Fibroblast of skin of scalp (primary cell): ENCODE measurements at regions not wholly inside any gene's neighbourhood (a gene's known extent, or its start where the extent isn't known, plus 50 kb on each side); places are given as distances from the start of the nearest gene placed in this dataset.
A peak's percentile ranks its signal among the peaks of the same experiment; 100 is the strongest.
"Not testable (repeated sequence)": the region's sequence is repeated elsewhere in the genome, so short reads cannot be mapped to it uniquely, and the experiment has no call there.

ENCODE experiments used
- DNase-seq: peaks from one replicate; pipeline ENCODE4 v3.0.0-alpha.2; 2013

DNA sequence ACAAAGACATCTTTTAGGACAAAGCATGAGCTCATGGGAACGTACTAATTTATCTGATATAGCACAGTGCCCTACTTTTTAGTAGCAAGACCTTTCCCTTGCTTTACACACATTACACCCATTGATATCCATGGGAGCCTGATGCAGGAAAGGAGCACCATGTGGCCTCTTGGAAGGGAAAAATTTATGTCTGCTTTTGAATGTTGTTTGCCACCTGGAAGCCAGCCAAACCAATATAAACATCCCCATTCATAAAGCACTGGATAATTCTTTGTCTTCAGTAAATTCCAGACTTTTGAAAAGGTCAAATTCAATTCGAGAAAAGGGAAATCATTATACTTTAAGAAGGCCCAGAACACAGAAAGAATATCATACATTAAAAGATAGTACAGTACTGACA, 152.3 kb upstream of the BEND6 start:
- peak; percentile 74 for DNase-seq

DNA sequence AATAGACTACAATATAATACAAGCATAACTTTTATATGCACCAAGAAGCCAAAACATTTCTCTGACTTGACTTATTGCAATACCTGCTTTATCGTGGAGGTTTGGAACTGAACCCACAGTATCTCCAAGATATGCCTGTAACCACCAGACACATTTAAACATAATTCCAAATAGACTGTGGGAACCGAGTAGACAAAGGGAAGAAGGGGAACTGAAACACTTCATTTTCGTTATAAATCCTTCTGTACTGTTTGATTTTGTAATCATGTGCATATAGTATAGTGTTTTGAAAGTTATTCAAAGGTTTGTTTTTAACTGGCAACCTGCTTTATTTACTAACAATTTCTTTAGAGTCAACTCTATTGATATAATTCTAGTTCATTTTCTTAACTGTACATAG, 154.9 kb upstream of the BEND6 start:
- no peak for DNase-seq

DNA sequence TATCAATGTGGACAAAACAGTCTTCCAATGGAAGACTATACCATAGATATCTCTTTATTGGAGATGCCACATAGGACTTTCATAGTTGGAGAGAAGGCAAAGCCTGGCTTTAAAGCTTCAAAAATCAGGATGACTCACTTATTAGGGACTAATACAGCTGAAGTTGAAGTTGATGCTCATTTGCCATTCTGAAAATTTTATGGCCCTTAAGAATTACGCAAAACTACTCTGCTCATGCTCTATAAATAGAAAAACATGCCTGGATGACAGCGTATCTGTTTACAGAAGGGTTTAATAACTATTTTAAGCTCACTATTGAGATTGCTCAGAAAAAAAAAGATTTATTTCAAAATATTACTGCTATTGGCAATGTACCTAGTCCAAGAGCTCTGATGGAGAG, 155.5 kb upstream of the DST start:
- peak; percentile 76 for DNase-seq

DNA sequence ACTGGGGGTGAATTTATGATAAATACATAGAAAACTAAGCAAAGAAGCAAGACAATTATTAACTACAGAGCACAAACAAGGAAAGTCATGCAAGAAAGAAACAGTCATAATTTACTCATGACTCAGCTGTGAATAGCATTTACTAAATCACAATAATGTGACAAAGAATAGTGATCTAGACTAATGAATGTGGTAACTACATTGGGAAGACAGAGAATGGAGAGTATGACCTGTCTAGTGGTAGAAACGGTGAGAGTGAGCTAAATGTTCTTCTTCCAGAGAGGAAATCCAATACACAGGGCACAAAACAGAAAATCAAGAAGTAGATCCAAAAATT, 153.5 kb upstream of the DST start:
- peak; percentile 49 for DNase-seq

DNA sequence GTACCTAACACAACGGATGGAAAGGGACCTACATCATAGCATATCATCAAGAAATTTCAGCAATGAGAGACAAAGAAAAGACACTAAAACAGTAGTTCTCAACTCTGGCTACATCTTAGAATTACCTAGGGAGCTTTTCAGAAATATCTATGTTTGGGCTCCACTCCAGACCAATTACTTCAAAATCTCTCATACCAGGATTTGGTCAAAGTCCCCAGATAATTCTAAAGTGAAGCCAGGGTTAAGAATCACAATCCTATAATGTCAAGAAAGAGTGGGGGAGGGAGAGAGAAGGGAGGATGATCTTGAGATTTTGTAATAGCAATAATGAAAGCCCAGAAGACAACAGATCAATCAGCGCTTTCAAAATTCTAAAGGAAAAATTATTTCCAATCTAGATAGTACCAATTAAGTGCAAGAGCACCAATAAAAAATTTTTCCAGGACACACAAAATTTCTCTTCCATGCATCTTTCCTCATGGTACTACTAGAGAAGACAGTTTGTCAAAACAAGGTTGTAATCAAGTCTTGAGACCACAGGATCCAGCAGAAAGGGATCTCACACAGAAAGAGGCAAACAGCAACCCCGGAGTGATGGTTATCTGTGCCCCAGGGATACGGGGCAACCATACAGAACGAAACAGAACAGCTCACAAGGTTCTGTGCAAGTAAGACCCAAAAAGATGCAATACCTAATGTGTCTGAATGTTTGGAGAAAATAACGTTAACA, 152.9 kb upstream of the DST start:
- peak; percentile 56 for DNase-seq

DNA sequence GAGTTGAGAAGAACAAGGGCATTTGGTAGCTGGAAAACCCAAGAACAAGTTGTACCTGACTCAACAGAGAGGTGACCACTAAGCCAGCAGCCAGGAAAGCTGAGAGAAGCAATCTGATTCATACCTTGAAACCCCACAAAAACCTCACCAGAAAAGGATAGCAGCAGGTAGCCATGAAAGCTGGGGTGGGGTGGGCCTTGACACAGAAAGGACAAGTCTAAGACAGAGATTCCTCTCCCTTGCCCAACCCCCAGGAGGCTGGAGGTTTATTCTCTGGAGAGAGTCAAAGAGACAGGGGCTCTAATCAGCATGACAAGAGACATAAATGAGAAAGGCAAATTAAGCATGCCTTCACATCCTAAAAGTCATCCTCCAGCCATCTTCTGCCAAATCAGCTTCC, 151.7 kb upstream of the DST start:
- DNase-seq = no peak

DNA sequence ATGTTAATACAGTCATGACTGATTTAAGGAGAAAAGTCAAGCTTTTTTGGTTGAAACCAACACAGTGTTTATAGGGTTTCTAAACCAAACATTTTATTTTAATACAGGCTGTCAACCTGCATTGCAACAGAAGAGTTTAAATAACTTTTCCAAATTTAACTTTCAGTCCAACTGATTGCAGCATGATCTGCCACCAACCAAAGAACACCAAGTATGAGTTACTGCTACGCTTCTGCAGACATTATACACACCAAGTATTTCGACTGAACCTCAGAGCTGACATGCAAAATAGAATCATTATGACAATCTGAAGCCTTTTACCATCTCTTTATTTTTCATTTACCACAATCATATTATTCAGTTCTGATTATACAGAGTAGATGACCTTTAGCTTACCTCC, 151.2 kb upstream of the DST start:
- no peak for DNase-seq

DNA sequence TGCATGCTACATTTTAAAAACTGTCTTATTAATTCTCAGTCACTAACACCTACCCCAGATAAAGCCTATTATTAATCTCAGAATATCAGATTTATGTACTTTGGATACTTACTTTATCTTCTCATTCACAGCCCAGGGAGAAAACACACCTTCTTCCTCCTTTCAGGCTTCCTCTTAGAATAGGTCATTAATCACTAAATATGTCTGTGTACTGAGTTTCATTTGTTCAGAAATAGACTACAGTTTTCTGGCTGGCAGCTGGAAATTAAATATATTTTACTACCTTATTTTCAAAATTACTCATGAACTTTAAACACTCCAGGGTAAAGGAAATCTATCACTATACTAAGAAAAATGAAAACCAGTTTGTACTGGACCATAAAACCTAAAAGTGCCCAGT, 147.7 kb upstream of the DST start:
- DNase-seq = no peak

DNA sequence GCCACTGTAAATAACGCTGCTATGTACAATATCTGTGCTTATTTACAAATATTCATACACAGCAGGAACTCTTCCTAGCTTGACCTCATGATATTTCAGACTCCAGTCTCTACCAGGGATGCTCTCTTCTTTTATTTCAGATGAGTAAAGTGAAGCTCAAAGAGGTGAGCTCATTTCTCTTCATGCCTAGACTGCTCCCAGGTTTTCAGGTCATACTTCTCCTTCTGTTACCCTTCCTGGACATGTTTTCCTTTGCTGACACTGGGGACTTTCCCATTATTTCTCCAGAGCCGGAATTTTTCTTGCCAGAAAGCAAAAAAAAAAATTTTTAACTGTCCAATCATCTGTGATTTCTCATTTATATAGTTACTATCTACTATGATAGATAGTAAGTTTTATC, 147.2 kb upstream of the DST start:
- DNase-seq = no peak

DNA sequence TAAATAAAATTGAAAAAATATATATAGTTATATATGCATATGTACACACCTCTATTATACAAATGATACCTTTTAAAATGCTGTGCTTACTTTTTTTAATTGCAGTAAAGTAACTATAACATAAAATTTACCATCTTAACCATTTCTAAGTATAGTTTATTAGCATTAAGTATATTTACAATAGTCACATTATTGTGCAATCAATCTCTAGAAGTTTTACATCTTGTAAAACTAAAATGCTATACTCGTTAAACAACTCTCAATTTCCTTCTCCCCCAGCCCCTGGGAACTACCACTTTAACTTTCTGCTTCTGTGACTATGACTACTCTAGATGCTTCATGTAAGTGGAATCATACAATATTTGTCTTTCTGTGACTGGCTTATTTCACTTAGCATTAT, 146.7 kb upstream of the DST start:
- no peak for DNase-seq

DNA sequence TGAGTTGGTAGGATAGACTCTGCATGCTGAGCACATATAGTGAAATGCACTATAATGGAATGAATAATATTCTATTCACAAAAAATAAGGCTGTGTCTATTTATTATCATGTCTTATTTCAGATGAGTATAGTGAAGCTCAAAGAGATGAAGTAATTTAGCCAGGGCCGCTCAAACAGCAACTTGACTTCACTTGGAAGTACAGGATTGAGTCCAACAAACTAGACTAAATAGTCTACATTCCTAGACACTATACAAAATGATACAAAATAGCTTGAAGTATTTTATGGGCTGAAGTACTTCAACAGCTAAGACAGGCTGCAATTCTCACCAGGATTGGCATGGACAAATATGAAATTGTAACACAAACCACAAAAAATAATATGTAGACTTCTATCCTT, 144.5 kb upstream of the DST start:
- DNase-seq = peak; percentile 81

DNA sequence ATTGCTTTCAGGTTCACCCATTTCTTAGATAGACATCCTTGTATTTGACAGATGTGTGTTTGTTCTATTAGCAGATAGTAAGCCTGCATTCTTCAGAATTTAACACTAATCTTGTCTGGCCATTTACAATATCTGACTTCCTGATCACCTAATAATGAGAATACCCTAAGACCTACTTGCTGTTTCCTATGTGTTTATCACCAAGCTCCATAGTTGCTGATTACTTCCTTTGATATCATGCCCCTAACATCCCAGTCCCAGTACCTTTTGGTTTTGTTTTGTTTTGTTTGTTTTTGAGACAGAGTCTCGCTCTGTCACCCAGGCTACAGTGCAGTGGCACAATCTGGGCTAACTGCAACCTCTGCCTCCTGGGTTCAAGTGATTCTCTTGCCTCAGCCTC, 143.6 kb upstream of the DST start:
- DNase-seq = no peak

DNA sequence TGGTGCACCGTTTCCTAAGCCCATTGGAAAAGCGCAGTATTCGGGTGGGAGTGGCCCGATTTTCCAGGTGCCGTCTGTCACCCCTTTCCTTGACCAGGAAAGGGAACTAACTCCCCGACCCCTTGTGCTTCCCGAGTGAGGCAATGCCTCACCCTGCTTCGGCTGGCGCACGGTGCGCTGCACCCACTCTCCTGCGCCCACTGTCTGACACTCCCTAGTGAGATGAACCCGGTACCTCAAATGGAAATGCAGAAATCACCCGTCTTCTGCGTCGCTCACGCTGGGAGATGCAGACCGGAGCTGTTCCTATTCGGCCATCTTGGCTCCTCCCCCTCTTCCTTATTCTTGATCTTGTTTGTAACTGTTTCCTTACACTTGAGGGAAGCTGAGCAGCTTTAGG, 142.8 kb upstream of the DST start:
- not testable (repeated sequence) for DNase-seq

DNA sequence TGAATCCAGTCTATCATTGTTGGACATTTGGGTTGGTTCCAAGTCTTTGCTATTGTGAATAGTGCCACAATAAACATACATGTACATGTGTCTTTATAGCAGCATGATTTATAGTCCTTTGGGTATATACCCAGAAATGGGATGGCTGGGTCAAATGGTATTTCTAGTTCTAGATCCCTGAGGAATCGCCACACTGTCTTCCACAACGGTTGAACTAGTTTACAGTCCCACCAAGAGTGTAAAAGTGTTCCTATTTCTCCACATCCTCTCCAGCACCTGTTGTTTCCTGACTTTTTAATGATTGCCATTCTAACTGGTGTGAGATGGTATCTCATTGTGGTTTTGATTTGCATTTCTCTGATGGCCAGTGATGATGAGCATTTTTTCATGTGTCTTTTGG, 137.4 kb upstream of the DST start:
- DNase-seq = not testable (repeated sequence)

DNA sequence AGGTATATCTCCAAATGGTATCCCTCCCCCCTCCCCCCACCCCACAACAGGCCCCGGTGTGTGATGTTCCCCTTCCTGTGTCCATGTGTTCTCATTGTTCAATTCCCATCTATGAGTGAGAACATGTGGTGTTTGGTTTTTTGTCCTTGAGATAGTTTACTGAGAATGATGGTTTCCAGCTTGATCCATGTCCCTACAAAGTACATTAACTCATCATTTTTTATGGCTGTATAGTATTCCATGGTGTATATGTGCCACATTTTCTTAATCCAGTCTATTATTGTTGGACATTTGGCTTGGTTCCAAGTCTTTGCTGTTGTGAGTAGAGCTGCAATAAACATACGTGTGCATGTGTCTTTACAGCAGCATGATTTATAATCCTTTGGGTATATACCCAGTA, 135.8 kb upstream of the DST start:
- DNase-seq = not testable (repeated sequence)

DNA sequence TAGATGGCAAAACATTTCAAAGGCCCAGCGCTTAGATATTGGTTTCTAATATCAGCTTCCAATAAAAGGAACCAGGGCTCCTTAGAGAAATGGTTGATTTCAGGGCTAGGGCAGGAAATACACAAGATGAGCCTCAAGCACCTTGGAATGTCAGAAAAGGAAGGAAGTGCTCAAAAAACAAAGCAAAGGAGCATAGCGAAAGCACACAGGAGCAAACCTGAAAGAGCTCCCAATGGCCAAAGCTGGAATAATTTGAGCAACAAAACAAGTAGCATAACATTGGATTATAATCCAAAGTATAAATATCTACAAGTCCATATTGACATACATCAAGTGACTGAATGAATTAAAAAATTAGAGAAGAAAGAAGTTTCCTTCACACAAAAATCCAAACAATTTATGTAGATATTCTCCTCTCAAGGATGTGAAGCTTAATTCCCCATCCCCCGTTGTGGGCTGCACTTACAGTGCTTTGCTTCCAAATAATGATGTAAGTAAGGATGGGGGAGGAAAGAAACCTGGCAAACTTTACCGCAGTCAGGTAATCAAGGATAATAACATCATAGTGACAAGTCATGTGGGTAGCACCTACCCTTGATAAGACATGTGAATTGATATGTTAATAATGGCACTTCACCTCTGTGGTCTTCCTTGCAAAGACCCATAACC, 132.9 kb upstream of the DST start:
- DNase-seq = no peak

DNA sequence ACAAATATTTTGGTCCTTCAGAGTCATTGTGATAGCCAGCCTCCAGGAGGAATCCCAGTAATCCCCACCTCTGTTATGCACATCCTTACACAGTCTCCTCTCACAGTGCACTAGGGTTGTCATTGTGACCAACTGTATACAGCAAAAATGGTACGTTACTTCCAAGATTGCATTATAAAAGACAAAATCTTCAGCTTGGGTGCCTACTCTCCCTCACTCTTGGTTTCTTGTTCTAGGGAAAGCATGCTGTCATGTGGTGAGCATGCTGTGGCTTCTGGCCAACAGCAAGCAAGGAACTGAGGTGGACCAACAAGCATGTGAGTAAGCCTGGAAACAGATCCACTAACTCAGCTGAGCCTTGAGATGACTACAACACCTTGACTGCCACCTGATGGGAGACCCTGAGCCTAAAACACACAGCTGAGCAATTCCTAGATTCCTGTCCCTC, 130.1 kb upstream of the DST start:
- DNase-seq = peak; percentile 82

DNA sequence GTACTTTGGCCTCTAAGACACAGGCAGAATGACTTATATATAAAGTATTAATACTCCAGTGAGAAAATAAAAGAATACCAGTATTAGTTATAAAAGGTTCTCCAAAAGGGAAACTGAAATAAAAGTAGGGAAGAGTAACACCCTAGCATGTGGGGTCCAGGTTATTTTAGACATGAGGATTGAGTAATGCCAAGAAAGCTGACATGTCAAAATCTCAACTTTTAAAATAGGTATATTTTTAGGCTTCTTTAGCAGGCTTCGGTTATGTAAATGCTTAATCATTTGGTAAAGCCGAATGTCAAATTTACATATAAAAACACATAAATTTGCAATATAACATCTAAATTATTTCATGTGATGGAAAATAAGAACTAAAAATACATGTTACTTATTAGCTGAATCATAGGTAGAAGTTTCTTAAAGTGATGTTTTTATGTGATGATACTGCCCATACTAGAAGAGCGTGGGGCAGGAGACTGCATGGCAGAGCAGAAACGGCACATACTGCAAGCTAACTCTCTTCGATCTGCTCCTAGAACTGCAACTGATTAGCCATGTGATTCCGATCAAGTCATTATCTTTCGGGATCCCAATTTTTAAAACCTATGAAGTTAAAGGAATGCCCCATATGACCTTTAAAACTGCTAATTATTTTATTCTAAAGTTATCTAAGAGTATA, 129.4 kb upstream of the DST start:
- DNase-seq = no peak

DNA sequence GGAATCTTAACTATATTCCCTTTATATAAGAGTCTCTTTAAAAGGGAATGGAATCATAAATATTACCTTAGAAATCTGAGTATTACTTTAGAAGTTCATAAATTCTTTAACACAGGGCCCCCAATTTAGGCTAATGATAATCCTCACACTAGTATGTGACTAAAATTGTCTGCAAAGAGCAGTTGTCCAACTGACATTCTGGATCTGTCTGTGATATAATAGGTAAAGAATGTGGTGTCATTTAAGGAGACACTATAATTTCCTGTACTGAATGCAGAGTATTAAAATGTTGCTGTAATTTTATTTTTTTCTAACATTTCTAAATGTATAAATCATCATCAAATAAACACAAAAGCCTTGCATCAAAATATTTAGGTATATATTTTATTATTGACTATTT, 128.5 kb upstream of the DST start:
- peak; percentile 59 for DNase-seq

DNA sequence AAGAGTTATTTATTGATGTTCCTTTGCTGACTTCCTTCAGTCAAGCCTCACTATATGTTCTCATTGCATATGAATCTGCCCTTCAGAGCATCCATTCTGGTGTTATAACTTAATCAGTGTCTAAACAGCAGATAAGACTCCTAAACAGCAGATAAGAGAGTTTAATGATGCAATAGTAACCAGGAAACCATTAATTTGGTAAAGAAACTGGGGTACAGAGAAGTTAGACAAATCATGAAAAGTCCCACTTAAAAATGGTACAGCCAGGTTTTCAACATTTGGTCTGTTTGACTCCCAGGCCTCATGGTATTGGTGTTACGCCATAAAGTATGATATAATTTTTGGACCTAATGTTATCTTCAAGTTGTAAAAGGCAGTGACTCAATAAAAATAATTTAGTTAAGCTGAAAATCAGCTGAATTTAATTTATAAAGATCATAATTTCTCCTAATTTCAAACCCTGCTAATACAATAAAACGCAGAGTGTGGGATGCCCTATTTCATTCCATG, 127.4 kb upstream of the DST start:
- DNase-seq = no peak

DNA sequence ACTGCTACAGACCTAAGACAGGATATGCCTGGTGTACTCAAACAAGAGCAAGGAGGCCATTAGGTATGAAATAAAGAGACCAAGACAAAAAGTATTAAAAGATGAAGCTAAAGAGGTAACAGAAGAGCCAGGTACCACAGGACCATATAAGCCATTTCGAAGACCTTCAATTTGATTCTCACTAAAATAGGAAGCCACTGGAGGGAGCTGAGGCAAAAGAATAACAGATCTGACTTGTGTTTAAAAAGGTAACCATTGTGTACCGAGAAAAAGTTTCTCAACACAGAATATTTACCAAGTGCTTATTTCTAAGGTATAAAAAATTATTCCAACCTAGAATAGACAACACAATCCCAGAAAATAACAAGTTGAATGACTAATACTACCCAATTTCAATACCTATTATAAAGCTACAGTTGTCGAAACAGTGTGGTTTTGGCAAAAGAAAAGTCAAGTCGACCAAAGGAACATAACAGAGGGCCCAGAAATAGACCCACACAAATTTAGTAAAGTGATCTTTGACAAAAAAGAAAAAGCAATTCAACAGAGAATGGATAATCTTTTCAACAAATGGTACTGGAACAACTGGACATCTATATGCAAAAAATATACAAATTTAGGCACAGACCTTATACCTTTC, 125.3 kb upstream of the DST start:
- no peak for DNase-seq

DNA sequence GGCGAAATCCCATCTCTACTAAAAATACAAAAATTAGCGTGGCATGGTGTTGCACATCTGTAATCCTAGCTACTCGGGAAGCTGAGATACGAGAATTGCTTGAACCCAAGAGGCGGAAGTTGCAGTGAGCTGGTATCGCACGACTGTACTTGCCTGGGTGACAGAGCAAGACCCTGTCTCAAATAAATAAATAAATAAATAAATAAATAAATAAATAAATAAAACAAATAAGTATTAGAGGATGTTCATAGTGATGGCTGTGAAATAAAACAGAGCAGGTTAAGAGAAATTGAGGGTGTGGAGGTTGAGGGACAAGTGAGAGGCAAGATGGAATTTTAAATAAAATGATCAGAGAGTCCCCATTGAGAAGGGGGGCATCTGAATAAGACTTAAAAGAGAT, 124.7 kb upstream of the DST start:
- no peak for DNase-seq

DNA sequence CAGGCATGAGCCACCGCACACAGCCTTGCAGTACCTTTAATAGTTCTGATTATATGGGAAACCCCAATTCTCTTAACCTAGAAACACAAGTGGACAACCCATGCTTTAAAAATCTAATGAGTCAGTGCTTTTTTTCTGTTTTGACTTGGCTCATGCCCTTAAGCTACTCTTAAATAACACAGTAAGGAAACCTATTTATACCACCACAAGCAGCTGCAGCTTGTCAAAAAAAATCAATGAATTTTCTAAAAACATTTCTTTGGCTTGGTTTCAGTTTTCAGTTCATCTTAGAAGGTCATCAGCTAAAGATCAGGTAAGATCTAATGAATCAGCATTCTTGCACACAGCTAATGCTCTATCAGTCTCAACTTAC, 124.1 kb upstream of the DST start:
- peak; percentile 65 for DNase-seq
